ENCODE measurements at regions not wholly inside any gene's neighbourhood (a gene's known extent, or its start where the extent isn't known, plus 50 kb on each side); places are given as distances from the start of the nearest gene placed in this dataset.

DNA sequence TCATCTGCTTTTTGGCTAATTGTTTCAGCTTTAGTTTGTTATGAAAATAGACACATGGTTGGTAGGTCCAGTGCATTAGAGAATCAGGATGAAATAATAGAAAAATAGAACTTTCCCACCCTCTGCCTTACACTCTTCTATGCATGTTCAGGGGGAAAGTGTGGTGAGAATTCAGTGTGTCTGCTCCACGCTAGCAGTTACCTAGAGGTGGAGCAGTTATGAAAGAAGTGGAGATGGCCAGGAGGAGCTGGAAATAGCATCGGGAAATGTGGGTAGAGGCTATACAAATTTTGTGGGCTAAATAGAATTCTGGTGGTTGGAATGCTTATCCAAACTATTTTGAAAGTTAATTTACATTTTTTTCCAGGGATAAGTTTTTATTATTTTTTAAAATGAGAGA lies 91.4 kb upstream of the MAD2L1 start:
- H3K27ac Mint-ChIP-seq: no peak overlapping the region
- ATAC-seq: no peak
- no peaks in the 10 kb centered on the region for H3K36me3 Mint-ChIP-seq

GRCh38 chr4:120156120-120156718 lies 89.6 kb upstream of the MAD2L1 start:
- no peak overlapping the region for H3K4me3 Mint-ChIP-seq
- no peaks in the 10 kb centered on the region for H3K9me3 Mint-ChIP-seq
- peaks cover 1 to 5% of the 10 kb centered on the region in 2 donors for H3K27me3 Mint-ChIP-seq (ENCODE audit: low read depth in 2 of 2)
- TF ChIP-seq CTCF (IDR thresholded peaks at IDR 0.05): peak; percentile 73
- no peaks in the 10 kb centered on the region for H3K4me1 Mint-ChIP-seq
- 48% methylated on average over 4 of the region's 5 CpGs for WGBS (ENCODE audit: insufficient coverage)
- DNase-seq: peak in 1 of 2 donors; percentile 86
- Histone ChIP-seq H3K9me3 (ENCODE audit: control insufficient read depth, insufficient read depth, low read length) (no peaks in the 10 kb centered on the region), H3K27ac (ENCODE audit: low read length) (no peak overlapping the region), H3K36me3 (ENCODE audit: control insufficient read depth, insufficient read depth, low read length) (no peaks in the 10 kb centered on the region), H3K4me3 (ENCODE audit: low read length) (no peak overlapping the region), H3K27me3 (ENCODE audit: control insufficient read depth, insufficient read depth, low read length) (peaks cover under 1% of the 10 kb centered on the region), H3K4me1 (ENCODE audit: control insufficient read depth, insufficient read depth, low read length) (no peaks in the 10 kb centered on the region)
- H3K36me3 Mint-ChIP-seq: no peaks in the 10 kb centered on the region
- intact Hi-C loops (cut with micrococcal nuclease): loop anchor here (2.0 to 5.0 kb wide), 3 partner anchors 85 to 1151 kb away; no protein-coding TSS in a partner anchor
- ATAC-seq: peak in 1 of 3 donors; percentile 50
- H3K27ac Mint-ChIP-seq: no peak overlapping the region

More for the DNA sequence above, 91.4 kb upstream of the MAD2L1 start:
- intact Hi-C loops (cut with micrococcal nuclease): loop anchor here (5.0 kb wide), 1 partner anchor 1149 kb away; no protein-coding TSS in a partner anchor
- Histone ChIP-seq H3K36me3 (ENCODE audit: control insufficient read depth, insufficient read depth, low read length) (no peaks in the 10 kb centered on the region), H3K9me3 (ENCODE audit: control insufficient read depth, insufficient read depth, low read length) (no peaks in the 10 kb centered on the region), H3K27me3 (ENCODE audit: control insufficient read depth, insufficient read depth, low read length) (no peaks in the 10 kb centered on the region), H3K4me1 (ENCODE audit: control insufficient read depth, insufficient read depth, low read length) (no peaks in the 10 kb centered on the region), H3K27ac (ENCODE audit: low read length) (no peak overlapping the region), H3K4me3 (ENCODE audit: low read length) (no peak overlapping the region)
- no peaks in the 10 kb centered on the region for H3K4me1 Mint-ChIP-seq
- no peak for DNase-seq
- no peak overlapping the region for H3K4me3 Mint-ChIP-seq
- H3K27me3 Mint-ChIP-seq (ENCODE audit: low read depth in 2 of 2): peaks cover 0 to 5% of the 10 kb centered on the region in 2 donors
- WGBS (ENCODE audit: insufficient coverage): 77% methylated on average over 2 of the region's 2 CpGs
- H3K9me3 Mint-ChIP-seq: no peaks in the 10 kb centered on the region
- no peak for TF ChIP-seq CTCF (IDR thresholded peaks at IDR 0.05)

GRCh38 chr4:120155287-120155686 lies 88.6 kb upstream of the MAD2L1 start:
- DNase-seq: no peak
- no peaks in the 10 kb centered on the region for H3K9me3 ChIP-seq (ENCODE audit: control insufficient read depth, insufficient read depth, low read length)
- no peak for TF ChIP-seq CTCF (IDR thresholded peaks at IDR 0.05)
- H3K36me3 Mint-ChIP-seq: no peaks in the 10 kb centered on the region
- no peak overlapping the region for H3K4me3 Mint-ChIP-seq
- intact Hi-C loops (cut with micrococcal nuclease): loop anchor here (5.0 kb wide), 1 partner anchor 1152 kb away; no protein-coding TSS in a partner anchor
- H3K27ac ChIP-seq (ENCODE audit: low read length): no peak overlapping the region
- H3K4me1 Mint-ChIP-seq: no peaks in the 10 kb centered on the region
- 43% methylated on average over 1 of the region's 3 CpGs for whole genome bisulfite sequencing (ENCODE audit: insufficient coverage)
- H3K27ac Mint-ChIP-seq: no peak overlapping the region
- no peaks in the 10 kb centered on the region for H3K4me1 ChIP-seq (ENCODE audit: control insufficient read depth, insufficient read depth, low read length)
- H3K4me3 ChIP-seq (ENCODE audit: low read length): no peak overlapping the region
- peaks cover 2% of the 10 kb centered on the region for H3K27me3 ChIP-seq (ENCODE audit: control insufficient read depth, insufficient read depth, low read length)
- no peaks in the 10 kb centered on the region for H3K9me3 Mint-ChIP-seq
- no peaks in the 10 kb centered on the region for H3K36me3 ChIP-seq (ENCODE audit: control insufficient read depth, insufficient read depth, low read length)
- H3K27me3 Mint-ChIP-seq (ENCODE audit: low read depth in 2 of 2): peaks cover 3 to 5% of the 10 kb centered on the region in 2 donors
- ATAC-seq: no peak

DNA sequence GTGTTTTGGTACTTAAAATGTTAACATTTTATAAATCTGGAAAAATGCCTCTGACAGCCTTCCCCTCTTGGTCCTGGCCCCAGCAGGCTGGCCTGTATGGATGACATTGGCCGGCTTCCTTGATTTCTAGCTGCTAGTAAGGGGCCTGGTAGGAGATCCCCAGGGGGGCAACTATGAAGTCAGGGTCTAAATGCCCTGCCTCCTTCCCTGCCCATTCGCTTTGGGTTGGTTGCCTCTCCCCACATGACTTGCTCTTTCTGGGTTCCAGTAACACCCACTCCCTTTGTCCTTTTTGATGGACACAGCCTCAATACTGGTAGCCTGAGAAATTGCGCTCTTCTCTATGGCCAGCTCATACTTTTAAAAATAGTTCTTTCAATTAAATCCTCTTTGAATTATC lies 78.0 kb upstream of the MAD2L1 start:
- H3K27me3 ChIP-seq (ENCODE audit: control insufficient read depth, insufficient read depth, low read length): no peaks in the 10 kb centered on the region
- no peak for DNase-seq
- intact Hi-C loops (cut with micrococcal nuclease): no loop called here
- 96% methylated on average over 3 of the region's 3 CpGs for WGBS (ENCODE audit: insufficient coverage)
- no peaks in the 10 kb centered on the region for H3K4me1 ChIP-seq (ENCODE audit: control insufficient read depth, insufficient read depth, low read length)
- Mint-ChIP-seq H3K4me3 (no peak overlapping the region), H3K36me3 (no peaks in the 10 kb centered on the region), H3K27me3 (ENCODE audit: low read depth in 2 of 2) (peaks cover 1 to 3% of the 10 kb centered on the region in 2 donors), H3K4me1 (no peaks in the 10 kb centered on the region), H3K9me3 (peaks cover 3 to 6% of the 10 kb centered on the region in 2 donors), H3K27ac (no peak overlapping the region)
- ATAC-seq: no peak
- no peak for TF ChIP-seq CTCF (IDR thresholded peaks at IDR 0.05)
- no peaks in the 10 kb centered on the region for H3K36me3 ChIP-seq (ENCODE audit: control insufficient read depth, insufficient read depth, low read length)
- H3K9me3 ChIP-seq (ENCODE audit: control insufficient read depth, insufficient read depth, low read length): no peaks in the 10 kb centered on the region
- H3K4me3 ChIP-seq (ENCODE audit: low read length): no peak overlapping the region
- H3K27ac ChIP-seq (ENCODE audit: low read length): no peak overlapping the region
